ENCODE measurements at regions not wholly inside any gene's neighbourhood (a gene's known extent, or its start where the extent isn't known, plus 50 kb on each side); places are given as distances from the start of the nearest gene placed in this dataset.

DNA sequence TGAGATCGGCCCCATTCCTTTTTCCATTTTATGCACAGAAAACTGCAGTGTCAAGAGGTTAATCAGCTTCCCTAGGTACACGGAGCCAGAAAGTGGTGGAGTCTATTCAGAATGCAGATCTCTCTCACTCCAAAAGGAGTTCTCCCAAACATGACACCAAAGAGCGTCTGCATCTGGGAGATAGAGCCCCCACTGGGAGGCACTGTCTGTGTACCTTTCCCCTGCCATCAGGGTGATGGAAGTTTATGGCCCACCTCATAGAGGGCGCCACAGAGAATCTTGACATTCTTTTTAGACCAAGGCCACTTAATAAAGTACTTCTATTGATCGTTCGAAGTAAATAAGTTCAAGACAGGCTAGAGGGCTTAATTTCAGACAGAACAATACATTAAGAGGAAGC lies 493.7 kb upstream of the ERCC4 start:
- TF ChIP-seq POLR2A (IDR thresholded peaks at IDR 0.05) = no peak
- TF ChIP-seq, protein P1, sequence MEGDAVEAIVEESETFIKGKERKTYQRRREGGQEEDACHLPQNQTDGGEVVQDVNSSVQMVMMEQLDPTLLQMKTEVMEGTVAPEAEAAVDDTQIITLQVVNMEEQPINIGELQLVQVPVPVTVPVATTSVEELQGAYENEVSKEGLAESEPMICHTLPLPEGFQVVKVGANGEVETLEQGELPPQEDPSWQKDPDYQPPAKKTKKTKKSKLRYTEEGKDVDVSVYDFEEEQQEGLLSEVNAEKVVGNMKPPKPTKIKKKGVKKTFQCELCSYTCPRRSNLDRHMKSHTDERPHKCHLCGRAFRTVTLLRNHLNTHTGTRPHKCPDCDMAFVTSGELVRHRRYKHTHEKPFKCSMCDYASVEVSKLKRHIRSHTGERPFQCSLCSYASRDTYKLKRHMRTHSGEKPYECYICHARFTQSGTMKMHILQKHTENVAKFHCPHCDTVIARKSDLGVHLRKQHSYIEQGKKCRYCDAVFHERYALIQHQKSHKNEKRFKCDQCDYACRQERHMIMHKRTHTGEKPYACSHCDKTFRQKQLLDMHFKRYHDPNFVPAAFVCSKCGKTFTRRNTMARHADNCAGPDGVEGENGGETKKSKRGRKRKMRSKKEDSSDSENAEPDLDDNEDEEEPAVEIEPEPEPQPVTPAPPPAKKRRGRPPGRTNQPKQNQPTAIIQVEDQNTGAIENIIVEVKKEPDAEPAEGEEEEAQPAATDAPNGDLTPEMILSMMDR (IDR thresholded peaks at IDR 0.05) = no peak
